Liver (tissue), 8 donors: ENCODE measurements at regions not wholly inside any gene's neighbourhood (a gene's known extent, or its start where the extent isn't known, plus 50 kb on each side); places are given as distances from the start of the nearest gene placed in this dataset.
"Not testable (repeated sequence)": the region's sequence is repeated elsewhere in the genome, so short reads cannot be mapped to it uniquely, and the experiment has no call there.

Experiments used
- DNase-seq: peaks from one replicate; pipeline ENCODE4 v3.0.0-alpha.2; 2017; ENCODE audit warnings: low spot score
- H3K27ac ChIP-seq, 2 donors: one replicate each; pipeline ENCODE4 v1.7.0; 2013; ENCODE audit warnings: inconsistent platforms in 2 of 2, low read length in 2 of 2, control low read depth in 1 of 2, low read depth in 1 of 2, mild to moderate bottlenecking in 1 of 2
- H3K27me3 ChIP-seq, 4 donors: one replicate each; pipeline versions ENCODE4 v1.6.1 to v1.7.0; 2013; ENCODE audit warnings: low read length in 3 of 4, inconsistent platforms in 1 of 4, mild to moderate bottlenecking in 1 of 4, moderate library complexity in 1 of 4; ENCODE audit not compliant: control insufficient read depth in 4 of 4, insufficient read depth in 4 of 4
- H3K36me3 ChIP-seq, 4 donors: one replicate each; pipeline versions ENCODE4 v1.6.1 to v1.7.0; 2013; ENCODE audit warnings: low read length in 3 of 4, mild to moderate bottlenecking in 3 of 4, low read depth in 1 of 4, moderate library complexity in 1 of 4; ENCODE audit not compliant: control insufficient read depth in 4 of 4, insufficient read depth in 3 of 4
- H3K4me1 ChIP-seq, 4 donors: one replicate each; pipeline versions ENCODE4 v1.6.1 to v1.7.0; 2013; ENCODE audit warnings: low read length in 3 of 4, mild to moderate bottlenecking in 3 of 4, moderate library complexity in 1 of 4; ENCODE audit not compliant: control insufficient read depth in 4 of 4, insufficient read depth in 4 of 4
- H3K4me3 ChIP-seq, 3 donors: one replicate each; pipeline versions ENCODE4 v1.6.1 to v1.7.0; 2013; ENCODE audit warnings: low read length in 3 of 3, control low read depth in 1 of 3, low read depth in 1 of 3, mild to moderate bottlenecking in 1 of 3
- H3K9ac ChIP-seq, 2 donors: one replicate each; pipeline ENCODE4 v1.7.0; 2013; ENCODE audit warnings: low read length in 2 of 2, mild to moderate bottlenecking in 2 of 2, moderate library complexity in 2 of 2, control low read depth in 1 of 2, low read depth in 1 of 2
- H3K9me3 ChIP-seq, 4 donors: one replicate each; pipeline versions ENCODE4 v1.6.1 to v1.7.0; 2013; ENCODE audit warnings: low read length in 3 of 4; ENCODE audit not compliant: control insufficient read depth in 4 of 4
- ATF3 ChIP-seq: IDR thresholded peaks from 2 replicates; pipeline ENCODE4 v1.6.1; 2016; ENCODE audit warnings: antibody characterized with exemption
- CTCF ChIP-seq: fragments of 150-350 bp; IDR thresholded peaks from 2 replicates; pipeline ENCODE4 v1.5.1; 2017; ENCODE audit warnings: improper control_type of control experiment, low read depth, low read length; ENCODE audit not compliant: missing input control
- EGR1 ChIP-seq, 2 donors: IDR thresholded peaks; 2 replicates each; pipeline ENCODE4 v1.6.1; 2016 to 2018; ENCODE audit warnings: antibody characterized with exemption in 2 of 2, low read depth in 2 of 2
- FOXA1 ChIP-seq: IDR thresholded peaks from 2 replicates; pipeline ENCODE4 v1.6.1; 2016; ENCODE audit warnings: antibody characterized with exemption
- FOXA2 ChIP-seq: IDR thresholded peaks from 2 replicates; pipeline ENCODE4 v1.6.1; 2016; ENCODE audit warnings: antibody characterized with exemption
- GABPA ChIP-seq, 2 donors: IDR thresholded peaks in 1 of 2; conservative IDR thresholded peaks in 1 of 2; 2 replicates each; pipeline ENCODE4 v1.6.1; 2016; ENCODE audit warnings: antibody characterized with exemption in 2 of 2, mild to moderate bottlenecking in 1 of 2, moderate library complexity in 1 of 2
- HNF4A ChIP-seq, 2 donors: conservative IDR thresholded peaks; 2 replicates each; pipeline ENCODE4 v1.6.1; 2016; ENCODE audit warnings: antibody characterized with exemption in 2 of 2, mild to moderate bottlenecking in 2 of 2
- HNF4G ChIP-seq: IDR thresholded peaks from 2 replicates; pipeline ENCODE4 v1.6.1; 2016; ENCODE audit warnings: antibody characterized with exemption
- JUND ChIP-seq, 2 donors: IDR thresholded peaks; 2 replicates each; pipeline ENCODE4 v1.6.1; 2016; ENCODE audit warnings: antibody characterized with exemption in 2 of 2
- MAX ChIP-seq: IDR thresholded peaks from 2 replicates; pipeline ENCODE4 v1.6.1; 2016; ENCODE audit warnings: antibody characterized with exemption
- NR2F2 ChIP-seq: IDR thresholded peaks from 2 replicates; pipeline ENCODE4 v1.6.1; 2016; ENCODE audit warnings: antibody characterized with exemption
- RAD21 ChIP-seq, 2 donors: IDR thresholded peaks; 2 replicates each; pipeline ENCODE4 v1.6.1; 2016; ENCODE audit warnings: antibody characterized with exemption in 2 of 2, mild to moderate bottlenecking in 2 of 2
- REST ChIP-seq: IDR thresholded peaks from 2 replicates; pipeline ENCODE4 v1.6.1; 2016; ENCODE audit warnings: antibody characterized with exemption, mild to moderate bottlenecking
- RXRA ChIP-seq, 2 donors: IDR thresholded peaks; 2 replicates each; pipeline ENCODE4 v1.6.1; 2017 to 2018; ENCODE audit warnings: antibody characterized with exemption in 2 of 2, mild to moderate bottlenecking in 1 of 2
- SP1 ChIP-seq: IDR thresholded peaks from 2 replicates; pipeline ENCODE4 v1.6.1; 2018; ENCODE audit warnings: antibody characterized with exemption, mild to moderate bottlenecking
- TAF1 ChIP-seq: conservative IDR thresholded peaks from 2 replicates; pipeline ENCODE4 v1.6.1; 2016; ENCODE audit warnings: antibody characterized with exemption, mild to moderate bottlenecking
- YY1 ChIP-seq: IDR thresholded peaks from 2 replicates; pipeline ENCODE4 v1.6.1; 2016; ENCODE audit warnings: antibody characterized with exemption, mild to moderate bottlenecking
- ZBTB33 ChIP-seq: IDR thresholded peaks from 2 replicates; pipeline ENCODE4 v1.6.1; 2016; ENCODE audit warnings: antibody characterized with exemption
- WGBS: extraction: QIAGEN DNeasy Blood & Tissue Kit; methylation state at CpG from one replicate; pipeline ENCODE4 v1.1.7; 2013; 5-methylcytosine and 5-hydroxymethylcytosine counted together
- donor health status: healthy.
- donor health status: healthy.
- donor health status: healthy.
- donor health status: healthy.
- donor health status: healthy.

- H3K9ac ChIP-seq, result no peak overlapping the region
- TF ChIP-seq NR2F2 (no peak), YY1 (no peak), ZBTB33 (no peak), GABPA (IDR thresholded peaks at IDR 0.05 in 1 of 2, conservative IDR thresholded peaks at IDR 0.05 in 1 of 2) (no peak), TAF1 (no peak), REST (no peak), RAD21 (IDR thresholded peaks at IDR 0.05) (no peak), JUND (IDR thresholded peaks at IDR 0.05) (no peak), HNF4G (no peak), MAX (no peak), FOXA2 (no peak), HNF4A (conservative IDR thresholded peaks at IDR 0.05) (no peak), SP1 (no peak), ATF3 (no peak), EGR1 (IDR thresholded peaks at IDR 0.05; ENCODE audit: low read depth in 2 of 2) (no peak), CTCF (no peak), RXRA (IDR thresholded peaks at IDR 0.05) (no peak), FOXA1 (no peak)
- H3K4me3 ChIP-seq, result no peak overlapping the region
- H3K9me3 ChIP-seq, result no peaks in the 10 kb centered on the region
- no peaks in the 10 kb centered on the region for H3K4me1 ChIP-seq
- H3K36me3 ChIP-seq, result no peaks in the 10 kb centered on the region
- no peak for DNase-seq
- 91% methylated on average over 6 of the region's 6 CpGs for WGBS
- H3K27ac ChIP-seq, result no peak overlapping the region
- H3K27me3 ChIP-seq, result no peaks in the 10 kb centered on the region
Measured at GRCh38 chr6:134405386-134406087, 87.6 kb upstream of the SGK1 start.

- H3K4me1 ChIP-seq, H3K4me3 ChIP-seq, H3K9ac ChIP-seq, H3K9me3 ChIP-seq, H3K27ac ChIP-seq, H3K27me3 ChIP-seq, H3K36me3 ChIP-seq, DNase-seq: not testable (repeated sequence)
- WGBS, result 95% methylated on average over 10 of the region's 10 CpGs
Measured at GRCh38 chr6:134403312-134403711, 85.4 kb upstream of the SGK1 start.
